Limb (tissue), 2 donors: ENCODE measurements at regions not wholly inside any gene's neighbourhood (a gene's known extent, or its start where the extent isn't known, plus 50 kb on each side); places are given as distances from the start of the nearest gene placed in this dataset.
"Not testable (repeated sequence)": the region's sequence is repeated elsewhere in the genome, so short reads cannot be mapped to it uniquely, and the experiment has no call there.

Experiments used
- DNase-seq, 2 donors: peaks; one replicate each; pipeline ENCODE4 v3.0.0-alpha.2; 2016; ENCODE audit errors: extremely low spot score in 2 of 2

DNA sequence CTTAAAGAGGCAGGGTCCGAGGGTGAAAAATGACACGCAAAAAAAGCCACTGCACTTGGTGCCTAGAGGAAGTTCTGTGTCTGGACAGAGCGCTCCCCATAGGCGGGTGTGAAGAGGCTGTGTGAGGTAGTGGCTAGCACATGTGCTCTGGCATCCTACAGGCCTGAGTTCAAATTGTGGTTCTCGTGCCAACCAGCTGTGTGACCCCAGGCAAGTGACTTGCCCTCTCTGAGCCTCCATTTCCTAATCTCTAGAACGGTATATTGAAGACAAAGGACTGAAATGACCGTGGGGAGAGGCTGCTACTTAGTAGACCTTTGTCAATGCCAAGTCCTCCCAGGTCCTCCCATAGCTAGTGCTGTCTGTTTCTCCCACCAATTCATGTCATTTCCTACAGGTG lies 79.1 kb upstream of the MYL10 start:
- no peak for DNase-seq

DNA sequence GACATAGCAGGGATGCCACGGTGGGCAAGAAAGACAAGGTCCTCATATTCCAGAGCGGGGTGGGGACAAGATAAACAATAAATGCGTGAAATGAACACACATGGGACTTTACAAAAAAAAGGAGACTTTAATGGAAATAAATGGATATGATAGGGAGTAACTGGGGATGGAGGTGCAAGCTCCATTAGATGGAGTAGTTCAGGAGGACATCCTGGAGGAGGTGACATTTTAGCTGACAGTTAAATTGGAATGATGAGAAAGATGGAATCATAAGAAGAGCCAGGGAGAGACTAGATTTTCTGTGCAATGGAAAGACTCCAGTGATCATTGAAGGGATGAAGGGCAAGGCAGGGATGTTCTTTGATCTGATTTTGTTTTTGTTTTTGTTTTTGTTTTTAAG lies 83.6 kb upstream of the MYL10 start:
- no peak for DNase-seq

DNA sequence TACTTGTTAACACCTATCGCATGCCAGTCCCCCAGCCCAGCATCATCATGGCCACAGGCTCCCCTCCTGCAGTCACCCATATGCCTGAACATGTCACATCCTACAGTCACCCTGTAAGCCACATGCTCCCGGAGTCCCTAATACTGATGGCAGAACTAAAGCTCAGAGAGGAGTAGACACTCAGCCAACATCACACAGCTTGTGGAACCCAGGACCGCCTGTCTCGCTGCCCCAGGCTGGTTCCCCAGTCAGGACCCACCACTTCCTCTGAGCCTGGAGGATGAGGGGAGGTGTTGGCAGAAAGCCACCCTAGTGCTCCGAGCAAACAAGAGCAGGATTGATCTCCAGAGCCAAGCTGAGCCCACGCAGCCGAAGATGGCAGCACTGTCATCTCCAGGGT lies 85.0 kb upstream of the MYL10 start:
- DNase-seq: no peak

DNA sequence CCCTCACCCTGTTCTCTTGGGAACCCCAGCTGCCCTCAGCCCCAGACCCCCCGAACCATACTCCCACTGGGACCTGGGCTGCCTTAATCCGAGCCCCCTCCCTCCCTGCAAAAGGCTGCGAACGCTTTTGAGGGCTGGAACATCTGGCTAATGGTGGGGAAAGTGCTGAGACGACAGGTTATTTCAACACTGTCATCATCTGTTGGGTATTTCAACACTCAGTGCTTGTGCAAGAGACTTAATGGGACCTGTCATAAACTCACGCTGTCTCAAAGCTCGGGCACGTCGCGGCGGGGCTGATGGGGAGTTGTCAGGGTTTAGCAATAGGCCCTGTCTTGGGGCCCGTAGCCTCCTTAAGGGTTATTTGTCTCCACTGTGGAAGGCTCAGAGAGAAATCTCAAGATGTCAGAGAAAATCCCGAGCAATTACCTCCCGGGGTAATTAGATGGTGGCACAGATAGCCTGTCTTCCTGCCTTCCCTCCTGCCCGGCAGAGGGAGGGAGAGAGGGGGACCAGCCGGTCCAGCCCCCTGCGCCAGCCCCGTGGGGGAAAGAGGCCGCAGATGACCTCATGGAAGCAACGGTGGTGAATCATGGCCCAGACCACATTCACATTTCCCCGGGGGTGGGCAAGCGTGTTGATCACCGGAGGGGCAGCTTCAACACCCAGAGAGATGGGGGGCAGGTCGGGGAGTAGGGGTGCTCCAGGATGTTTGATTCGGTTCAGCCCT lies 88.7 kb upstream of the MYL10 start:
- DNase-seq: peak in 1 of 2 donors; percentile 56

DNA sequence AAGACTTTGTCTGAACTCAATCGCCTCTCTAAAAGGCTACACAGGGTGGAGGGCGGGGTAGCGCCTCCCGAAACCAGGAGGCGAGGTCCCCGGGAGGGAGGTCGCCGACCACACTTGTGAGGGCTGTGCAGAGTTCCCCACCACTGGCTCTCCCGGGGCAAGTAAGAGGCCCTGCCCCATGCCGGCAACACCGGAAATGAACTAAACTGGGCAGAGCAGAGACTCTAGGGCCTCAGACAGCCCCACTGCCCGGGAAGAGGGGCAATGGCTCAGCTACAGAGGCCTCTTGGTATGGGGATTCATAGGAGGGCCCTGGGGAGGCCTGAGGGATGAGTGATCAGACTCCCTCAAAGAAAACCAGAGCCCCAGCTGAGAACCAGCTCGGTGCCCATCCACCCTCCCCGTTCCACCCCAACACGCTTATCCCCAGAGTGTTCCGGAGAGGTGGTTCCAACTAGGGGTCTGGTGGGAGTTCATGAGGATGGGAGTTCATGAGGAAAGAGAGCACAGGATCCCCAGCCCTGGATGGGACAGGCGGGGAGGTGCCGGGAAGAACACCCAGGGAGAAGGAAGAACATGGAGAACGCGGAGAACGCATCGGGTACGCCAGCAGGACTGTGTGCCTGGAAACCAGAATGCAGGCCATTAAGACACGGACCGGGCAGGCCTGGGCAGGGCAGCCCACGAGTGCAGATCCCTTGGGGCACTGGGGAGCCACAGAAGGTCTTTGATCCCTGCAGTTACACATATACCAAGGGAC lies 89.4 kb upstream of the MYL10 start:
- DNase-seq: no peak

DNA sequence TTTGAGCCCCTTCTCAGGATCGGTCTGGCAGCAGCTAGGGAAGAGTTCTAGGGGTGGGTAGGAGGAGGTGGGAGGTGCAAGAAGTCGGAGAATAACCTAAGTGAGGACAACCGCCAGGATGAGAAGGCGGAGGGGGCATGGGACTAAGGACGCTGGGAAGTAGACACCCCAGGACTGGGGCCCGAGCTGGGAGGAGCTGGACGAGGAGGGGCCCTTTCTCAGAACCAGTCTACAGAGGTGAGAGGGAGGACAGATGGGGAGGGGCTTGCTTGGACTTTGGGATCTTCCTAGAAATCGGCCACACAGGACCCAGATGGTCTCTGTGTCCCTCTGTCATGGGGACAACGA lies 90.0 kb upstream of the MYL10 start:
- DNase-seq: no peak

DNA sequence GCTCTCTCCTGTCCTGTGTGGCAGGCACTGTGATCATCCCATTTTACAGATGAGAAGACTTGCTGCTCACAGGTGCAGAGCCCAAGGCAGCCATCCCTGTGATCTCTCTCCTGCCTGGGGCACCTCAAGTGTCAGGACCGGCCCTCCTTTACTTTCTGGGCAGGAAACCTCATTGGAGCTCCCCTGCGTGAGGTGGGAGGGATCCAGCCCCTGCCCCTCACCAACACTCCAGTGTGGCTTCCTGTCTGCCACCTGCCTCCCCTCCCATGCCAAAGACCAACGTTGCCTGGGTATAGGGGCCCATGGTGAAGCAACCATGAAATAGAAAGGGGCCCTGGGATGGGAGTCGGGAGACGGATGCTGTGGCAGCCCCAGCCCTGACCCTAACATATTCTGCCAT lies 91.2 kb upstream of the MYL10 start:
- no peak for DNase-seq

DNA sequence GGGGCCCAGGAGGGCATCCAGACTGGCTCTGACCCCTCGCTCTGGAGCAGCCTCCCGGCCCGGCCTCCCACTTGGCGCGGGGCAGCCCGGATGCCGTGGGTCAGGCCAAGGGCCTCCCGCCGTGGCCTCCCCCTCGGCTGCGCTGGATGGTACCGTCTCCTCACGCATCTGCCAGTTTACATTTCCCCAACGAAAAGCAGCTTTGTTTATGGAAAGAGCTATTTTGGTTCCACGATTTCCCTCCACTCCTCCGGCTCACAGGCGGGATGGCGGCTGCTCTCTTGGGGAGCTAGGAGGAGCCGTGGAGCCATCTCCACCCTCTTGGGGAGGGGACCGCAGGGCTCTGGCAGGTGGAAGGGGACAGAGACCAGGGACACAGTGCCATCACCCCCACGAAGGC lies 93.2 kb upstream of the MYL10 start:
- DNase-seq: no peak

DNA sequence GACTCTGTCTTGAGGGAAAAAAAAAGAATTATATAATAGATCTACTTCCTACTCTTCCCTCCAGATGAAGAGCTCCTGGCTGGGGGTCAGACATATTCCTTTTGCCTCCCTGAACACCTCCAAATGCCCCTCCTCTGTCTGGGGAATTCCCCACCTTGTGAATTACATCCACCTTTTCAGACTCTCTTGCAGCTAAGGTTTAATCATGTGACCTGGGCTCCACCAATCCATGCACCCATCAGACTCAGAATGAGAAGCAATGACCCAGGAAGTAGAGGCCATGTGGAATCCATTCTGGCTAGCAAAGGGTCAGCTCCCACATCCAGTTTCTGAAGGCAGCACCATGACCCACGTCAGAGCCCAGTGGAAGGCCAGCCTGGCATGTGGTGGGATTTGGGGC lies 93.6 kb upstream of the CUX1 start:
- DNase-seq: no peak

DNA sequence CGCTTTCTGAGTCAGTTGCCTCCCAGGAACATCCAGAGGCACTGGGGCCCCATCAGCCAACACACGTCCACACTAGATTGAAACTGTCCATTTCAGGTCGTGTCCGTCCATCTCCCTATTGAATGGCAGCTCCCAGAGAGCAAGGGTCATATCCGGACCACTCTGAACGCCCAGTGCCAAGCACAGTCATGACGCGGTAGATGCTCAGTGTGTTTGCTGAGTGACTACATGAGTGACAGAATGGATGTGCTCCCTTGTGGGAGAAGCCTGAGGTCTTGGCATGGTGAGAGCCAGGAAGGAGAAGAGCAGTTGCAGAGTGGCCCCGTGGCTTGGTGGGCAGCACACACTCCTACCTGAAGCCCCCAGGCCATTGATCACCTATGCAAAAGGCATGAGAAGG lies 92.5 kb upstream of the CUX1 start:
- no peak for DNase-seq

DNA sequence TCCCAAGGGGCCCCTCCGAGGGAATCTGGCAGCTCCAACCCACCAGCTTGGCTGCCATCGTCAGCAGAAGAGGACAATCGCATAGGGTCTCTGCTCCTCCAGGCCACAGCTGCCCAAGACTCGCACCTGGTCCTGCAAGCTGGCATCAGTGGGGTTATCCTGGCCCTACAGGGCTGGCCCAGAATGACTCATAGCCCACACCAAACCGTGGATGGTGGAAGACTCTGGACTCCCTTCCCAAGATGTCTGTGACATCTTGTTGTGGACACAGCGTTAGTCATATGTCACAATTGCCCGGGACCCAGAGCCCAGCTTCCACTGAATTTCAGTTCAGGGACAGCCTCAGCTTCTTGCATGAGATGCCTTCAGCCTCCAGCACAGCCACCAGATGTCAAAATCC lies 91.5 kb upstream of the CUX1 start:
- no peak for DNase-seq

DNA sequence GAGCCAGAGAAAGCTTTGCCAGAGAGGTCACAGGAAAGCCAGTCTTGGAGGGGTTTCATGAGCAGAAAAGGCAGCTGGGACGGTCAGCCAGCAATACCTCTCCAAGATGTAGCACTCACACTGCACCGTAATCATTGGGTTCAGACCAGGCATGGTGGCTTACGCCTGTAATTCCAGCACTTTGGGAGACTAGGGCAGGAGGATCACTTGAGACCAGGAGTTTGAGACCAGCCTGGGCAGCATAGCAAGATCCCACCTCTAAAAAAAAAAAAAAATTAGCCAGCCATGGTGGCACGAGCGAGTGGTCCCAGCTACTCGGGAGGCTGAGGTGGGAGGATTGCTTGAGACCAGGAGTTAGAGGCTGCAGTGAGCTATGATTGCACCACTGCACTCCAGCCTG lies 90.2 kb upstream of the CUX1 start:
- DNase-seq: no peak

DNA sequence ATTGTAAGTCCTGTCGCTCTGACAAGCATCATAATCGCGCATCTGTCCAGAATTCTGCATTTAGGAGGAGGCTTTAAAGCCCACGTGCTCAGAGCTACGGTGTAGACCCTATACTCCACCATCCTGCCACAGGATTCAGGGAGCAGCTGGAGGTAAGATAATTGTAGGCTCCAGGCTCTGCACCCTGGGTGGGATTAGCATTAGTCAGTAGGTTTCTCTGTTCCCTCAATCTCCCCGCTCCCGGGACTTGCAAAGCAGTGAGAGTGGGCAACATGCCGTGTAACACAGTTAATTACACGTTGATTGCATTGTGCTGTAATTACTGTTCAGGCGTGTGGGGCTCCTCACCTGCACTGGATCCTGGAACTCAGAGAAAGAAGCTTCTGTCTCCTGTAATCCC lies 89.3 kb upstream of the CUX1 start:
- no peak for DNase-seq

DNA sequence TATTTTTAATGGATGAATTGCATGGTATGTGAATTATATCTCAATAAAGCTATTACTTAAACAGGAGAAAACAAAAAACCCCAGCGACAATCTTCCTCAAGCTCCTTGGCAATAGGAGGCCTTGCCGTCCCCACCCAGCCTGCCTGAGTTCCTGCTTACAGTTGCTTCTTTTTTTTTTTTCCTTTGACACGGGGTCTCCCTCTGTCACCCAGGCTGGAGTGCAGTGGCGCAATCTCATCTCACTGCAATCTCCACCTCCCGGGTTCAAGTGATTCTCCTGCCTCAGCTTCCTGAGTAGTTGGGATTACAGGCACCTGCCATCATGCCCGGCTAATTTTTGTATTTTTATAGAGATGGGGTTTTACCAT lies 88.6 kb upstream of the CUX1 start:
- not testable (repeated sequence) for DNase-seq

DNA sequence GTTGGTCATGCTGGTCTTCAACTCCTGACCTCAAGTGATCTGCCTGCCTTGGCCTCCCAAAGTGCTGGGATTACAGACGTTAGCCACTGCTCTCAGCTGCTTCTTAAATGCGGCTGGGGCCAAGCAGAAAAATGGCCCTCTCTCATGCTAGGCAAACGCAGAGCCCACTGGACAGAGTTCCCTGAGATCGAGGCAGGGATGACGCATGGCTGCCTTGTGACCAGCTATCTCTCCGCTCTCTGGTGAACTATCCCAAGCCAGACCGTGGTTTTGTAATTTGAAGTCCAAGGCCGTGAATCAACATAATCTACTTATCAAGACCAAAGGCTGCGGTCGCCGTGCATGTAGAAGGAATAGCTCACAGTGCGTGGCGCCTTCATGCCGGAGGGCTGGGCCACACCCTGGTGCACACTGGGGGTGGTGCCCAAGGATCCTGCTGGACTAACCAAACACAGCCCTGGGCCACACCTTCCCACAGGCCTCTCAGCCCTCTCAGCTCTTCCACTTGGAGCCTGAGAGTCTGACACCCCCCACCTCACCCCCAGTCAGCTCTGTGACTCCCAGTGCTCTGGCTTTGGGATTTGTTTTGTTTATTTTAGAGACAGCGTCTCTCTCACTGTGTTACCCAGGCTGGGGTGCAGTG lies 88.1 kb upstream of the CUX1 start:
- DNase-seq: no peak

DNA sequence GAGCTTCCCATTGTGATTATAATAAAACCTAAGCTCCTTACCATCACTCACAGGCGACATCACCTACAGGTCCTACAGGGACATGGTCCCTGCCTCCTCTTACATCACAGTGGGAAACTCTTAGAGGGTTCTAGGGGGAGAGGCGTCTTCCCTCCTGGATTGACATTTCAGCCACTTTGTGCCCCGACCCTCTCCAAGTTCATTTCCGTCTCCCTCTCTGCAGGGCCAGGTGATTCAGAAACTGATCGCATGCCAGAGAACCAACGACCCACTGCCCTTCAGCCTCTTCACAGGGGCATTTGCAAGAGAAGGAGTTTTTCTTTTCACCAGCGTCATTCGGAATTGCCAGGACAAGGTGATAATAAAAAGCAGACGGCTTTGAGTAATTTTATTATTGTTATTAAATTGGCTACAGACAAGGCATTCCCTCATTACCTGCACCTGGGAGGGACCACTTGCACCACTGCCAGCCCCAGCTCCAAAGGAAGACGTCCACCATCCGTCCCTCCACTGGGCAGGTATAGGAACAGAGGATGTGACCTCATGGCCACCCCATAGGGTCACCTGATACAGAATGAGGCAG lies 85.8 kb upstream of the CUX1 start:
- DNase-seq: no peak

DNA sequence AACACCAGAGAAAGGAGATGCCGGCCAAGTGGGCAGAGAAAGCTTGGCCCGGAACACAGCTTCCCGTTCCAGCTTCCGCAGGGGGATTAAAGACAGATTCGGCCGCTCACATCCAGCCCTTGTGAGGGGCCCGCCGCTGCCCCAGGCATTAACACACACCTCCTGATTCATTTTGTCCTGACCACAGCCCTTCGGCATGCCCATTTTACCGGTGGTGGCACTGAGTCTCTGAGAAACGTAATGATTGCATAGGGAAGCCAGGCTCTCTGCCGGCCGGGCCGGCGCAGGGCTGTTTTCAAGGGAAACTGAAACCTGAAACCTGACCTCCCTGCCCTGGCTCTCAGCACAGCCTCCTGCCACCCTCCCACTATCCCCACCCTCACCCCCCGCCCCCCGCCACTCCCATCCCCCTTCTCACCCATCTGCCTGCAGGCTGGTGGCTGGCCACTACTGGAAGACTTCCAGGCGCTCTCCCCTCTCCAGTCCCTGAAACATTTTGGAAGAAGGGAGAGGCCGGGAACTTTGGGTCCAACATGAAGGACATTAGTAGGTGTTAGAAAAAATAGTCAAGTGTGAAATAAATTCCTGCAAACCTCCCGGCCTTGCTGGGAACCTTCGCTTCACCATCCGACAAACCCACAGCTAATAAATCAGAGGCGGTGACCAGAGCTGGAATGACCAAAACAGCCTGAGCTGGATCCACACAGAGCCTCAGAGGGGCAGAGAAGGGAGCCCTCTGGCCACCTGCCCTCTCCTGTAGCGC lies 83.5 kb upstream of the CUX1 start:
- DNase-seq: peak; percentile 46 to 62

DNA sequence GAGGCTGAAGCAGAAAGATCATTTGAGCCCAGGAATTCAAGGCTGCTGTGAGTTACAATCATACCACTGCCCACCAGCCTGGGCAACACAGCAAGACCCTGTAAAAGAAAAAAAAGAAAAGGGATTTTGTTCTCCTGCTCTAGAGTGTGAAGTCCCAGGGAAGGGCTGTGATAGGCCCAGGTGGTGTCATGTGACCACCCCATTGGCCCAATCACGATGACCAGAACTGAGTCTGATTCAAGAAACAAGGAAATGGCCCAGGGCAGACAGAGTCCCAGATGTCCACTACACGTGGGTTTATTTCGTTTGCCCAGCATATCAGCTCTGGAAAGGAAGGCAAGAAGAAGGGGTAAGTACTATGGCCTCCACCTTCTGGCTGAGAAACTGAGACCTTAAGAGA lies 81.3 kb upstream of the CUX1 start:
- no peak for DNase-seq

DNA sequence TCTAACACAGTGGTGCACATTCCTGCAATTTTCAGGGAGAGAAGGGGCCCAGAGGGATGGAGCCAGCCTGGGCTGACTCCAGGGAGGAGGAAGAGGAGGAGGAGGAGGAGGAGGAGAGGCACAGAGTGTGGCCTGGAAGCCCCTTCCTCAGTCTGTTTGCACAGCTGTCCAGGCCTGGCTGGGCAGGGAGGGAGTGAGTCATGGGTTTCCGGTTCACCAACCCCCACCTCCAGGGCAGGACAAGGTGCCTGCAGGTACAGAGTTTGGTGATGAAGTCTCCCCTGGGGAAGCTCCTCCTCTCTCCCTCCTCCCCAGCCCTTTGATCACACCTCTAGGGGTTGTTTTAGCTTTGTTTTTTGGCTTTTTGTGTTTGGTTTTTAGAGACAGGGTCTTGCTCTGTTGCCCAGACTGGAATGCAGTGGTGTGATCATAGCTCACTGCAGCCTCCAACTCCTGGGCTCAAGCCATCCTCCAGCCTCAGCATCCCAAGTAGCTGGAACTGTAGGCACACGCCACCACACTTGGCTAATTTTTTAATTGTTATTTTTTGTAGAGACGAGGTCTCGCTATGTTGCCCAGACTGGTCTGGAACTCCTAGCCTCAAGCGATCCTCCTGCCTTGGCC lies 77.5 kb upstream of the CUX1 start:
- no peak for DNase-seq

DNA sequence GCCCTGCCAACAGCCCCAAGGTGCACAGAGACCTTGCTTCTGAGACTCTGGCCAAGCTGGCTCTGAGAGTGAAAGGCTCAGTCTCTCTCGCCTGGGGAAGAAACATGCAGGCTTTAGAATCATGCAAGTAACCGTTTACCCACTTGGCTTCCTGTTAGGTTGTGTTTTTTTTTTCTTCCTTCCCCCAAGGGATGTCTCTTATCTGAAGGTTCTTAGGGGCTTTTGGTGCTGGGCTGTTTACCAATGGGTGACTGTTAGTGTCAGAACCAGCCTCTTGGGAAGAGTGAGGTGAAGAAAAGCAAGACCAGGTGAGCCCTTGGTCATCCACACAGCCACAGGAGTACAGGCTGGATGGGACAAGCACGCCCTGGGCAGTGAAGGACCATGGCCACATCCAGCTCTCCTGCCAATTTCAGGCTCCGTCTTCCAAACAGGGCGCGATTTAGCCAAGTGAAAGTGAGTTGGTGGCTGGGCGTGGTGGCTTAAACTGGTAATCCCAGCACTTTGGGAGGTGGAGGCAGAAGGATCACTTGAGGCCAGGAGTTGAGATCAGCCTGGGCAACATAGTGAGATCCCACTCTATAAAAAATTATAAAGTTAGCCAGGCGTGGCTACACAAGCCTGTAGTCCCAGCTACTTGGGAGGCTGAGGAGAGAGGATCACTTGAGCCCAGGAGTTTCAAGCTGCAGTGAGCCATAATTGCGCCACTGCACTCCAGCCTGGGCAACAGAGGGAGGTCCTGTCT lies 76.3 kb upstream of the CUX1 start:
- no peak for DNase-seq
